Stomach (tissue), 4 donors: ENCODE measurements at regions not wholly inside any gene's neighbourhood (a gene's known extent, or its start where the extent isn't known, plus 50 kb on each side); places are given as distances from the start of the nearest gene placed in this dataset.

Experiments used
- EP300 ChIP-seq: sonication (generic); formaldehyde crosslinking; IDR thresholded peaks from one replicate; pipeline ENCODE4 v1.6.1; 2017; ENCODE audit warnings: antibody characterized with exemption
- POLR2AphosphoS5 ChIP-seq, 3 donors: sonication (generic); formaldehyde crosslinking; IDR thresholded peaks; one replicate each; pipeline ENCODE4 v1.6.1; 2016; ENCODE audit warnings: antibody characterized with exemption in 3 of 3
- TF ChIP-seq, protein P1 (sequence below), 7 experiments: fragments of 450-650 bp in 4 of 7; fragments of 200-600 bp in 3 of 7; sonication (generic) in 3 of 7; IDR thresholded peaks; one replicate each; pipeline ENCODE4 v1.5.1; 2016 to 2019; ENCODE audit warnings: antibody characterized with exemption in 7 of 7, control low read depth in 2 of 7, mild to moderate bottlenecking in 1 of 7

DNA sequence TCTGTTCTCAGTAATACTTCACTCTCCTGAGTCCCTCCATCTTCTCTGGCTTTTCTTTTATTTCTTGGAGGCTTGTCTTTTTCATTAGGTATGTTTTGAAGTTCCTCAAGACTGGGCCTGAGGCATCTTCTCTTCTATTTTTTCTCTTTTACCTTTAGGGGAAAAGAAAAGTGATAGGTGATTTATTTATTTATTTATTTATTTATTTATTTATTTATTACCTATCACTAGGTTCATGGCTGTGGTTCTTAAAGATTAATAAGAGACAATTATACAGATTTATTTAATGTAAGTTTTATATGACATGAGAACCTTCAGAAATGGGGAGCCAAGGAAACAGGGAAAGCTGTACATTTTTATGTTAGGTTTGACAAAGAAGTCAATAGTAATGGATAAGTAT, 330.3 kb upstream of the RBMS3 start:
- TF ChIP-seq, protein P1, sequence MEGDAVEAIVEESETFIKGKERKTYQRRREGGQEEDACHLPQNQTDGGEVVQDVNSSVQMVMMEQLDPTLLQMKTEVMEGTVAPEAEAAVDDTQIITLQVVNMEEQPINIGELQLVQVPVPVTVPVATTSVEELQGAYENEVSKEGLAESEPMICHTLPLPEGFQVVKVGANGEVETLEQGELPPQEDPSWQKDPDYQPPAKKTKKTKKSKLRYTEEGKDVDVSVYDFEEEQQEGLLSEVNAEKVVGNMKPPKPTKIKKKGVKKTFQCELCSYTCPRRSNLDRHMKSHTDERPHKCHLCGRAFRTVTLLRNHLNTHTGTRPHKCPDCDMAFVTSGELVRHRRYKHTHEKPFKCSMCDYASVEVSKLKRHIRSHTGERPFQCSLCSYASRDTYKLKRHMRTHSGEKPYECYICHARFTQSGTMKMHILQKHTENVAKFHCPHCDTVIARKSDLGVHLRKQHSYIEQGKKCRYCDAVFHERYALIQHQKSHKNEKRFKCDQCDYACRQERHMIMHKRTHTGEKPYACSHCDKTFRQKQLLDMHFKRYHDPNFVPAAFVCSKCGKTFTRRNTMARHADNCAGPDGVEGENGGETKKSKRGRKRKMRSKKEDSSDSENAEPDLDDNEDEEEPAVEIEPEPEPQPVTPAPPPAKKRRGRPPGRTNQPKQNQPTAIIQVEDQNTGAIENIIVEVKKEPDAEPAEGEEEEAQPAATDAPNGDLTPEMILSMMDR (IDR thresholded peaks at IDR 0.05): no peak
- TF ChIP-seq EP300 (no peak), POLR2AphosphoS5 (IDR thresholded peaks at IDR 0.05) (no peak)
